Erythroblast (primary cell): ENCODE measurements at regions not wholly inside any gene's neighbourhood (a gene's known extent, or its start where the extent isn't known, plus 50 kb on each side); places are given as distances from the start of the nearest gene placed in this dataset.

Experiments used
- GATA1 ChIP-seq: IDR thresholded peaks from 2 replicates; pipeline ENCODE4 v1.6.1; 2011; ENCODE audit warnings: low read depth, mild to moderate bottlenecking, control low read depth, low read length, moderate library complexity
- POLR2A ChIP-seq: IDR thresholded peaks from 2 replicates; pipeline ENCODE4 v1.6.1; 2011; ENCODE audit warnings: mild to moderate bottlenecking, low read length

GRCh38 chr6:62903266-62903665 lies 308.0 kb upstream of the FKBP1C start:
- TF ChIP-seq POLR2A (no peak), GATA1 (no peak)
